ENCODE measurements at regions not wholly inside any gene's neighbourhood (a gene's known extent, or its start where the extent isn't known, plus 50 kb on each side); places are given as distances from the start of the nearest gene placed in this dataset.
A peak's percentile ranks its signal among the peaks of the same experiment; 100 is the strongest.
"Not testable (repeated sequence)": the region's sequence is repeated elsewhere in the genome, so short reads cannot be mapped to it uniquely, and the experiment has no call there.

DNA sequence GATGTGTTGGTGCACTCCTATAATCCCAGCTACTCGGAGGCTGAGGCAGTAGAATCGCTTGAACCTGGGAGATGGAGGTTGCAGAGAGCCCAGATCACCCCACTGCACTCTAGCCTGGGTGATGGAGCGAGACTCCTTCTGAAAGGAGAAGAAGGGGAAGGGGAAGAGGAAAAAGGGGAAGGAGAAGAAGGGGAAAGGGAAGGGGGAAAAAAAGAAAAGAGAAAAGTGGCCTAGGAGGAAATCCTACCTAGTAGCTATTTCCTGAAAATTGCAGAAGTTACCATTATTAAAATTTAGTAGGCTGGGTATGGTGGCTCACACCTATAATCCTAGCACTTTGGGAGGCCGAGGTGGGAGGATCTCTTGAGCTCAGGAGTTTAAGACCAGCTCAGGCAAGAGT lies 67.4 kb downstream of the ARRDC3 start:
- DNase-seq (ENCODE audit: low spot score): no peak

DNA sequence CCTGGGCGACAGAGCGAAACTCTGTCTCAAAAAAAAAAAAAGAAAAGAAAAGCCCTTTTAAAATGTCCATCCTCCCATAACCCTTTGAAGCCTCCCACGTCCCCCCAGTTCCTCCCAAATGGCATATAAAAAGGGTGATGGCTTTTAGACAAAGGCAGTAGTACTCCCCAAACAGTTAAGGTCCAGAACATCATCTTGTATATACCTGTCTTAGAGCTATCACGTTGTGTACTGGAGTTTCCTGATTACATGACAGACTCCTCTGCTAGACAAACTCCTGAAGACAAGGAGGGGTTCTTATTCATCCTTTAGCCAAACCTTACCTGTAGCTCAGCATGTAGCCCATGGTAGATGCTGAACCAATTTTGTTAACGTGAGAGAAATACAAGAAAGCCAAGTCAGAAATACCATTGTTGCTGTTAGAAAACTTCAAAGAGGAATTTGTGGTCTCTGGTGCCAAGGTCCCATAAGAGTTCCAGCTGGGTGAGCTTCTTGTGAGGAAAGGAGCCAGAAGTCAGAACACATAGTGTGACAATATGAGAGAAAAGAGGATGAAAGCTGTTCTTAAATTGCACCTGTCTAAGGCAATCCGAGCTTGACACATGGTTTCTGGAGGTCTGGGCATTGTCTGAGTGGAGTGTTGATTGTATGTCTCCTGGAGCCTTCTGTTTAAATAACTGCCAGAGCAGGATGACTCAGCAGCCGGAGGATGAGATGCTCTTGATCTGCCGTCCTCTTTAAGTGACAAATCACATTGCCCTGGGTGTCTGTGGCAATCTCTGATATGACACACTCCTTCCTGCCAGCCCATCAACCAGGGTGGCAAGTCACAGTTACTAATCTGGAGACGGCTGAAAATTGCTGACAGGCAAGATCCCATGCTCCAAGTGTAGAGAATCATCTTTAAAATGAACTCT lies 69.1 kb downstream of the ARRDC3 start:
- DNase-seq (ENCODE audit: low spot score): peak; percentile 75

DNA sequence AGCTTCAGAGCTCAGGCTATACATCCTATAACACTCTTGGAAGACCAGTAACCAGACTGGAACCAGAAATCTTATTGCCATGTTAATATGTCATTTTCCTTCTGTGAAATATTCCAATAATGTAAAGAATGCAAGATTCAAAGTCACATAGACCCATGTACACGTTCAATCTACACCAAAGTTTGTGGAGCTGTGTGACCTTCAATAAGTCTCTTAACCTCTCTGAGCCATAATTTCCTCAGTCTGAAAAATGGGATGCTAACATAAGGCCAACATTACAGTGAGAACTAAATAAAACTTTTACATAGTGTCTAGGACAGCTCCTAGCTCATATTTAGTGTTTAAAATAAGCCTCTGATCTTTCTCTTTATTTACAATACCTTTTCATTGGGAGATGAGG lies 70.4 kb downstream of the ARRDC3 start:
- no peak for DNase-seq (ENCODE audit: low spot score)

DNA sequence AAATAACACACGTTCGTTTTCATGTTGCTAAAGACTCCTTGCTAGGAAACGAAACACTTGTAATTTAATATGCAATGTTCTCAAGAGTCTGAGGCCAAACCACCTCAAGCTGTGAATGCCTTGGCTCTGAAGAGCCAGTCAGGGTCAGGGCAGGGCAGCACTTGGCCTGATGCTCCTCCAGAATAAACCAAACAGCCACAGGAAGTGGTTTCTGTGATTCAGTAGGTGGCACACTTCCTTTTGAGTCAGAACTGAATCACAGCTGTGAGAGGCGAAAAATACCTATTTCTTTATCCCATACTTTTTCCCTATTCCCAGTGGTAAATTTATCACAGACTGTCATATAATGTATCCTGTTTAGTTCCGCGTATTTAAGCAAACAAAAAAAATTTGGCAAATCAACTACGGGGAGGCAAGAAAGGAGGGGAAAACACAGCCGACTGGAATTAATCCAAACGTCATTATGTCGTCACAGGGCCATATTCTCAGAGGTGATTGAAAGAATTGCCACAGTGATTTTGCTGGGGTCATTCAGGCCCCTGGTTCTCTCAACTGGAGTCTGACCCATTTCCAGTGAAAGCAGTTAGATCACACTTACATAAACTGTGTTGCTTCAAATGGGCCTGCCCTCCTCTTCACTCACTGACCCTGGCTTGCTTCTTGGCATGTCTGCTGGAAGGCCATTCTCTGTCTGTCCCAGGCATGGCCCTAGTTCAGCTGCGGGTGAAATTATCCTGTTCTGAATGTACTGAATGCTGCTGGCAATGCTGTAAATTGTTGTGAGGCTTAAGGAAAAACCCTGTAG lies 71.2 kb downstream of the ARRDC3 start:
- peak; percentile 32 for DNase-seq (ENCODE audit: low spot score)

DNA sequence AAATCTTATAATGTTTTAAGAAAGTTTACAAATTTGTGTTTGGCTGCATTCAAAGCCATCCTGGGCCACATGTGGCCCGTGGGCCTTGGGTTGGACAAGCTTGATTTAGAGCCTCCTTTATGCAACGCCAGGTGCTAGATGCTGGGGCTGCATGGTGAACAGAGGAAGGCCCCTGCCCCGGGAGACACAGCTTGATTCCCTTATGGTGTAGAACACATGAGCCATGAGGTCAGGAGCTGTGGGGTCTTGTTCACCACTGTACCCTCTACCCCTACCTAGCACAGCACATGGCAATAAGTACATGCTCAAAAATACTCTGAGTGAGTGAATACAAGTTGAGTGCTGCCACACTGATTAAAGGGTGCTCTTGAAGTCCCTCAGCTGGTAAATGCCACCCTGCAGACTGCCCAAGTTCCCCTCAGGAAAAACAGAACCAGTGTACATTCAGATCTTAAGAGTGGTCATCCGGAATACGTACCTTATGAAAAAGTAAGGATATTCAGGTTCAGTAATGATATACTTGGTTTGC lies 71.9 kb downstream of the ARRDC3 start:
- no peak for DNase-seq (ENCODE audit: low spot score)

DNA sequence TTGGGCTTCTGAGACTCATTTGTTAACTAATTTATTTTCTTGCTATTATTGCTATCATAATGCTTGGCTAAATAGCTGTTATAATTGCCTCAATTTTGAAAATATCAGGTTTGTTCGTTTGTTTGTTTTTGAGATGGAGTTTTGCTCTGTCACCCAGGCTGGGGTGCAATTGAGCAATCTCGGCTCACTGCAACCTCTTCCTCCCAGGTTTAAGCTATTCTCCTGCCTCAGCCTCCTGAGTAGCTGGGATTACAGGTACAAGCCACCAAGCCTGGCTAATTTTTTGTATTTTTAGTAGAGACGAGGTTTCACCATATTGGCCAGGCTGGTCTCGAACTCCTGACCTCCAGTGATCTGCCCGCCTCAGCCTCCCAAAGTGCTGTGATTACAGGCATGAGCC lies 75.0 kb downstream of the ARRDC3 start:
- DNase-seq (ENCODE audit: low spot score): not testable (repeated sequence)

DNA sequence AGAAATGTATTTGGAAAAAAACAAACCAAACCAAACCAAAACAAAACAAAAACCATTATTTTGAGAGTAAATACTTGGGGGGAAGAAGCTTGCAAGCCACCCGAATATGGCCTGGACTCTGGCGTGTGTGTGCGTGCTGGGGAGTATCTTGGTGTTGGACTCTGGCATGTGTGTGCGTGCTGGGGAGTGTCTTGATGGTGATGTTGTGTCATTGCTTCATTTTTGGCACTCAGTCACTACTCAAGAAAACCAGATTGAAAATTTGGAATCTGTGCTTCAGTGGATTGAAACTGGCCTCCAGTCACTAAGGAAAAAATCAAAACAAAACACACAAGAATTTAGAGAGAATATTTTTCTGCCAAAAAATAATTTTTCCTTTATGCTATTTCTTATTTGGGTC lies 76.1 kb downstream of the ARRDC3 start:
- no peak for DNase-seq (ENCODE audit: low spot score)

DNA sequence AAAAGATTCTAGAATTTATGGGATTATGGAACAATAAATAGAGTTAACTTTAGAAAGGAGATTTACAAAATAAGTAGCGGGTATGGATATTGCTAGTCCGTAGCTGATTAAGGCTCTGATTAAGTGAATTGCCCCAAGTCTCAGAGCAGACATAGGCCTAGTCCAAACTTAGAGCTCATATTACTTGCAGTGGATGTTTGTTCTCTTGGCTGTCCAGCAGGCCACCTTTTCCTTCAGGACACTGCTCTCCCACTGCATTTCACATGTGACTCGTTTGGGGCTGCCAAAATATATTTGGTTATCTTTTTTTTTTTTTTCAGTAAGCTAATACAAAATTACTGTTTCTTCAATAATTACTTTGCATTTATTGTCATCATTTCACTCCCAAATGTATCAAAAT lies 76.6 kb downstream of the ARRDC3 start:
- DNase-seq (ENCODE audit: low spot score): no peak

DNA sequence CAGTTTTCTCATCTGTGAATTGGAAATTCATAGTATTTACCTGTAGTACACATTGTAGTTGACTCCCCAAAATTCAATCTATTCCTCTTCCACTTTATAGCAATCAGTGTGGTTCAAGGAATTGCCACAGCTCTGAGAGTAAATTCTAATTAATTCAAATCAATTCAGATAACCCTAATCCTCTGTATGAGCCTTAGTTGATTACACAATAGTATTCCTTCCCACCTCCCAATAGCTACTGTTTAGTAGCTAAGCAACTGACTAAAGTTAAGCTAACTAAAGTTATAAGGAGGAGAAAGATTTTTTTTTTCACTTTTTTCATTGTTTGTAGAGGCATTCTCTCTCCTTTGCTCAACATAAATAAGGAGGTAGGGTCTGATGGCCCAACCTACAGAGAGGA lies 77.5 kb downstream of the ARRDC3 start:
- no peak for DNase-seq (ENCODE audit: low spot score)

DNA sequence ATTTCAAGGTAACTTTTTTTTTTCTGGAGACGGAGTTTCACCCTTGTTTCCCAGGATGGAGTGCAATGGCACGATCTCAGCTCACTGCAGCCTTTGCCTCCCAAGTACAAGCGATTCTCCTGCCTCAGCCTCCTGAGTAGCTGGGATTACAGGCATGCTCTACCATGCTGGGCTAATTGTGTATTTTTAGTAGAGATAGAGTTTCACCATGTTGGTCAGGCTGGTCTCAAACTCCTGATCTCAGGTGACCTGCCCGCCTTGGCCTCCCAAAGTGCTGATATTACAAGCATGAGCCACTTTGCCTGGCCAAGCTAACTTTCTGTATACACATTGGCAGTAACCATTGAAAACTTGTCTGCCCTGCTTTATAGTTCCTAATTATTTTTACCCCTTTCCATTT lies 79.1 kb downstream of the ARRDC3 start:
- not testable (repeated sequence) for DNase-seq (ENCODE audit: low spot score)

DNA sequence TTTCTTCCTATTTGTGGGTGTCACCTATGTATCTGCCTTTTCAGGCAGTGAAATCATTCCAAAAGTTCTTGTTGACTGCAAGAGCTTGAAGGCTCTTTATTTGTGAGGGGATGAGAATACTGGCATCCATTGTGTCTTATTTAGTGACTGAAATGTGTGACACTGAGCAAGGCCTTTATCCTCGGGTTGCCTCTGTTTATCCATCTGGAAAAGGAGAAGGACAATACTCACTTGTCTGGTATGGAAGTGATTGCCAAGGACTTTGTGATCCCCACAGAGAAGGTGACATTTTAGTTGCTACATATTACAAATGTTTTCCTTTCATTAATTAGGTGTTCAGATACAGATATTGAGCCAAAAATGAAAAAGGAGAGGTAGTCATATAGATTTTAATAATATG lies 80.2 kb downstream of the ARRDC3 start:
- no peak for DNase-seq (ENCODE audit: low spot score)

DNA sequence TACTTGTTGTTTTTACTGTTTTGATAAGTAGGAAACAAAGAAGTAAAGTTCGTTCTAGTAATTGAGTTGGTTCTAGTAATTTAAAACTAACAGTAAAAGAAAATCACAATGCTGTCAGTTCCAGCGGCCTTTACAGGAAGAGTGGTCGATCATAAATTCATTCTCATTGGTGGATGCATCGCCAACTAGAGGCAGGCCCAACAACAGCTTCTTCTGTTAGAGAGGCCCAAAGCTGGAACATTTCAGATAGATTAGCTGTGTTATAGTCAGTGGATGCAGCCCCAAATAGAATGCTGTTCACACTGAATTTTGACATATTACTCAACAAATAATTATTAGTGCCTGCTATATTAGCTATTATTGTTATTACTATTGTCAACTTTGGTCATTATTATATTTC lies 80.8 kb downstream of the ARRDC3 start:
- DNase-seq (ENCODE audit: low spot score): no peak

DNA sequence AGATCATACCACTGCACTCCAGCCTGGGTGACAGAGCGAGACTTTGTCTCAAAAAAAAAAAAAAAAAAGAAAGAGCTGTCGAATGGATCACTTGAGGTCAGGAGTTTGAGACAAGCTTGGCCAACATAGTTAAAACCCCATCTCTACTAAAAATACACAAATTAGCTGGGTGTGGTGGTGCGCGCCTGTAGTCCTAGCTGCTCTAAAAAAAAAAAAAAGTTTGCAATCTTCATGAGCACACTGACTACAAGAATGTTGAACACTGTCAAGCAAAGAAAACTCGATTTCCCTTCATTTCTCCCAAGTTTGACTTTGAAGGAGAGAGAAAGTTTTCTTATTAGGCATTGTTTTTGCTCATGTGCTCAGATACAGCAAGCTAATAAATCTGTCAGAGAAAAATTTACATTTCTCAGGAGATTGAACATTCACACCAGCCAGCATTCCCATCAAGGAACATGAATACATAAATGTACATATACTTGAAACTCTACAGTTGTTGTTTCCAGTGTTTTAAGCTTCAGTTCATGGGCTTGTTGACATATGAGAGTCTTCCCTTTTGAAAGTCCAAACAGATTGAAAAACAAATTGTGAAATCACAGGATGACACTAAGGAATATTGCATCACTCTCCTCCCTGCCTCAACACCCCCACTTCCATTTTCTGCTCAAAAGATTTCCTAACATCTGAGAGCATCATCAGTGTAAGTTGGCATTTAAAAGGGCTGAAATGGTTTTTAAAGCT lies 81.8 kb downstream of the ARRDC3 start:
- DNase-seq (ENCODE audit: low spot score): no peak

DNA sequence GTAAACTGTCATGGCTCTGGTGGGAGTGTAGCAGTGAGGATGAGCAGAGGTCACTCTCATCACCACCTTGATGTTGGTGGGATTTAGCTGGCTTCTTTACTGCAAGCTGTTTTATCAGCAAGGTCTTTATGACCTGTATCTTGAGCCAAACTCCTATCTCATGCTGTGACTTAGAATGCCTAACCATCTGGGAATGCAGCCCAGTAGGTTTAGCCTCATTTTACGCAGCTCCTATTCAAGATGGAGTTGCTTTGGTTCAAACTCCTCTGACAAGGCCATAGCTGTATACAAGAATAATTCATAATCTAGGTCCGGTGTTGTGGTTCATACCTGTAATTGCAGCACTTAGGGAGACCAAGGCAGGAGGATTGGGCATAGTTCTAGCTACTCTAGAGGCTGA lies 85.1 kb downstream of the ARRDC3 start:
- no peak for DNase-seq (ENCODE audit: low spot score)

DNA sequence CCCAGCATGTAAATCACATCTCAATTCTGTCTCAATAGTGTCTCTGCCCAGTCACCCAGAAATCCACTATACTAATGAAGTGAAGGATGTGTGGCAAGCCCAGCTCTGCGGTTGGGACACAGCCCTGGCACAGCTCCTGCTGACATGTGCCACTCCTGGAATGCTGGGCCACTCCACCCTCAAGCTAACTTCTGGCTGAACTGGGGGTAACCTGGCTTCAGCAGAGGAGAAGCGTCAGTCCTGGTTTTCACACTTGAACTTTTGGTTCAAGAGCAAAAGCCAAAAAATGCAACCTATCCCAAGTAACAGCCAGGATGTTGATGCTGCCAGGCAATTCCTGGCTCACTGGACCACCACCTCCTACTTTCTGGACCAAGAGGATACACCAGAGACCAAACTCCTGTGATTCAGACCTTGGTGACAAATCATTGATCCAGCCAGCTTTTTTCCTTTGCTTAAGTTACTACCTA lies 86.4 kb downstream of the ARRDC3 start:
- no peak for DNase-seq (ENCODE audit: low spot score)

DNA sequence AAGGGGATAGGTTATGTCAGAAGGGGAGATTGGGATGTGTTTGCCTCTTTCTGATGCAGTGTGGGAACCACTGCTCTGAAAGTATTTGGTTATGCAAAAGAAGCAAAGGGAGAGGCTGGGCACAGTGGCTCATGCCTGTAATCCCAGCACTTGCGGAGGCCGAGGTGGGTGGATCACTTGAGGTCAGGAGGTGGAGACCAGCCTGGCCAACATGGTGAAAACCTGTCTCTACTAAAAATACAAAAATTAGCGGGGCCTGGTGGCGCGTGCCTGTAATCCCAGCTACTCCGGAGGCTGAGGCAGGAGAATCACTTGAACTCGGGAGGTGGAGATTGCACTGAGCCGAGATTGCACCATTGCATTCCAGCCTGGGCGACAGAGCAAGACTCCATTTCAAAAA lies 87.0 kb downstream of the ARRDC3 start:
- not testable (repeated sequence) for DNase-seq (ENCODE audit: low spot score)

DNA sequence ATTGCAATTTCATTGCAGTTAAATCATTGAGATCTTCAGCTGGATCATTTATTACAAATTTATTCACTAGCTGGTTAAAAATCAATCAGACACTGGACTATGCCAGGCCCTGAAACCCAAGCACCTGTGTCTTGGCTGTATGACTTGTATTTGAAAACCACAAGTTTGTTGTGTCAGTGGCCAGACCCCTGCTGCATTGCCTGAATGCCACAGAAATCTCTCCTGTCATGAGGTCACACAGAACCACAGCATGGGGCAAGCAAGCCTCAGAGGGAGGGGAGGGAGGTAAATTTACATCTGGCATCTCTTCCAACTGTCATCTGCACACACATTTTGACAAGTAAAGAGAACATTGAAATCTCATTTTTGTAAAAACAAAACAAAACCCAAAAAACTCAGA lies 90.0 kb downstream of the ARRDC3 start:
- DNase-seq (ENCODE audit: low spot score): no peak

DNA sequence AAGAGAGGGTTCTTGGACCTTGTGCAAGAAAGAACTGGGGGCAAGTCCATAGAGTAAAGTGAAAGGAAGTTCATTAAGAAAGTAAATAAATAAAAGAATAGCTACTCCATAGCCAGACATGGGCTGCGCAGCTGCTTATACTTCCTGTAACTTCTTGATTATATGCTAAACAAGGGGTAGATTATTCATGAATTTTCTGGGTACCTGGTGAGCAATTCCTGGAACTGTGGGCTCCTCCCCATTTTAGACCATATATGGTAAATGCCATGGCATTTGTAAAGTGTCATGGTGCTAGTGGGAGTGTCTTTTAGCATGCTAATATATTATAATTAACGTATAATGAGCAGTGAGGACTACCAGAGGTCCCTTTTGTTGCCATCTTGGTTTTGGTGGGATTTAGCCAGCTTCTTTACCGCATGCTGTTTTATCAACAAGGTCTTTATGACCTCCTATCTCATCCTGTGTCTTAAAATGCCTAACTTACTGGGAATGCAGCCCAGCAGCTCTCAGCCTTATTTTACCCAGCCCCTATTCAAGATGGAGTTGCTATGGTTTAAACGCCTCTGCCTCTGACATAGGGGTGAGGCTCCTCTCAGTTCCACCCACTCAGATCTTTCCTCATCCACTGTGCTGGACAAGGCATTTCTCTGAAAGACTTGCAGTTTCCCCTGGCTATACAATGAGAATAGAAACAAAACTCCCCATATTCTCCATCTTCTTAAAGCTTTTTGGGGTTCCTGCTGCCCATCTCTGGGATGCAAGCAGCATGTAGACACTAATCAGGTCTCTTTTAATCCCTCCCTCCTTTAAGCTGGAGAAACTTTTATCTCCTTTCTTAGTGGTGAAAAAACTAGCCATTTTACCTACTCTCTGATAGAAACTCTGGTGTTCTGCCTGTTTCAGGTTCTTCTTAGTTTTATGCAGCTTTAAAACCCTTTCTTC lies 91.2 kb downstream of the ARRDC3 start:
- no peak for DNase-seq (ENCODE audit: low spot score)

DNA sequence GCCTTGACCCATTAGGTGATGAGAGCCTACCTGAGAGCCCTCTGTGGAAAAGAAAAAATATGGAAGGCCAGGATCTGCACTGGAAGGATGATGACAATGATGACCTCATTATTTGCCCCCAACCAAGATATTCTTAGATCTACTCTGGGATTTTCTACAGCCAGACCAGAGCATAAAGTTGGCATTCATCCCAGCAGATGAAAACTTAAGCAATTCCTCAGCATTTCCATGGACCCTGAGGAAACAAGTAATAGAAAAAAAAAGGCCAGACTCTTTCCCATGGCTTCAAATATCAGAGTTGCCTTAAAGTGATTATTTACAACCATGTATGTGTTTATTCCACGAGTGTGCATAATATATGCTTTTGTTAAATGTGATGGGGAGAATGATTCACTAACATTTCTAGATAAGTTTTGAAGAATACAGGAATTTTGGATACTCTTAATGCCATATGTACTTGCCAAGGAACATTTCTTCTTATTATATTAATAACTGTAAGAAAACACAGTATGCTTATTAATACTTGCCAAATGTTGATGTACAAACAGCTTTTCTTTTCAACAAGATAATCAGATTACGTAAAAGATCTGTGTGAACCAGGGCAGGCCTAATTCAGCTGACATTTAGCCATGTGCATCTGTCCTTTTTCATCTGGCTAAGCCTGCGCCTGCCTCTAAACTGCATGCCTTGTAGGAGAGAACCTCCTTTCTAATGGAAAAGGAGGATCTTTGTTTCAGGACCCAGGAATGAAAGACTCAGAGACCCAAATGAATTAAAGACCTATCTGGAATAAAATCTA lies 94.8 kb downstream of the ARRDC3 start:
- DNase-seq (ENCODE audit: low spot score): no peak

DNA sequence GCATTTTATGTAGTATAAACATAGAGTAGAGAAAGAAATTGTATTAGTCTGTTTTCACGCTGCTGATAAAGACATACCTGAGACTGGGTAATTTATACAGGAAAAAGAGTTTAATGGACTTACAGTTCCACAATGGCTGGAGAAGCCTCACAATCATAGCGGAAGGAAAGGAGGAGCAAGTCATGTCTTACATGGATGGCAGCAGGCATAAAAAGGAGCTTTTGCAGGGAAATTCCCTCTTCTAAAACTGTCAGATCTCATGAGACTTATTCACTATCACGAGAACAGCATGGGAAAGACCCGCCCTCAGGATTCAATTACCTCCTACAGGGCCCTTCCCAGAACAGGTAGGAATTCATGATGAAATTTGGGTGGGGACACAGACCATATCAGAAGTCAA lies 98.1 kb downstream of the ARRDC3 start:
- DNase-seq (ENCODE audit: low spot score): not testable (repeated sequence)
